ENCODE measurements at regions not wholly inside any gene's neighbourhood (a gene's known extent, or its start where the extent isn't known, plus 50 kb on each side); places are given as distances from the start of the nearest gene placed in this dataset.
A peak's percentile ranks its signal among the peaks of the same experiment; 100 is the strongest.

GRCh38 chr6:43915986-43916923, 146.2 kb downstream of the VEGFA start (continued):
- TF ChIP-seq ARID4B (CRISPR knock-in tag; IDR thresholded peaks at IDR 0.05) = no peak
- TF ChIP-seq SAP30 (IDR thresholded peaks at IDR 0.05; ENCODE audit: borderline replicate concordance, insufficient read depth, low read depth, low read length, poor library complexity, severe bottlenecking) = no peak
- no peak; the same call in 1 of the 2 replicates for TF ChIP-seq RREB1 (CRISPR knock-in tag; IDR thresholded peaks at IDR 0.05)
- no peak for TF ChIP-seq RBBP5 (IDR thresholded peaks at IDR 0.05; ENCODE audit: borderline replicate concordance, insufficient read depth, low read length, poor library complexity, severe bottlenecking)
- 0 out of 2 replicates have a peak, but pooled peaks have one; percentile 27 for TF ChIP-seq ZBTB17 (CRISPR knock-in tag; IDR thresholded peaks at IDR 0.05)
- TF ChIP-seq CCAR2 (IDR thresholded peaks at IDR 0.05; ENCODE audit: low read depth, low read length) = no peak
- TF ChIP-seq ZNF239 (CRISPR knock-in tag; IDR thresholded peaks at IDR 0.05) = peak; percentile 66; the same call in 1 of the 2 replicates
- no peak for TF ChIP-seq HBP1 (CRISPR knock-in tag; IDR thresholded peaks at IDR 0.05)
- no peak for TF ChIP-seq THAP7 (CRISPR knock-in tag; IDR thresholded peaks at IDR 0.05)
- no peak for TF ChIP-seq SREBF1 (IDR thresholded peaks at IDR 0.05; ENCODE audit: borderline replicate concordance, low read depth, low read length)
- TF ChIP-seq ESRRA (IDR thresholded peaks at IDR 0.05; ENCODE audit: borderline replicate concordance, low read depth) = no peak
- no peak for TF ChIP-seq PHF20 (IDR thresholded peaks at IDR 0.05; ENCODE audit: partially characterized antibody)
- peak; percentile 91 for TF ChIP-seq ZNF644 (tag; IDR thresholded peaks at IDR 0.05; ENCODE audit: low read depth)

Measured in K562 (cell line).